22Rv1 (cell line): ENCODE measurements at regions not wholly inside any gene's neighbourhood (a gene's known extent, or its start where the extent isn't known, plus 50 kb on each side); places are given as distances from the start of the nearest gene placed in this dataset.

Experiments
- H3K27ac ChIP-seq: fragments of 450-650 bp; 2 replicates; pipeline ENCODE4 v1.5.1; 2017
- CTCF ChIP-seq: fragments of 450-650 bp; IDR thresholded peaks from 2 replicates; pipeline ENCODE4 v1.5.1; 2017; ENCODE audit warnings: mild to moderate bottlenecking
- ZFX ChIP-seq: fragments of 450-650 bp; IDR thresholded peaks from 2 replicates; pipeline ENCODE4 v1.6.1; 2017; ENCODE audit warnings: antibody characterized with exemption, borderline replicate concordance

GRCh38 chr6:146908786-146909185 is 295.4 kb upstream of the STXBP5 start:
- no peak overlapping the region for H3K27ac ChIP-seq
- TF ChIP-seq CTCF, result no peak
- TF ChIP-seq ZFX, result no peak

GRCh38 chr6:146909376-146909775 is 294.8 kb upstream of the STXBP5 start:
- TF ChIP-seq ZFX, result no peak
- TF ChIP-seq CTCF, result no peak
- no peak overlapping the region for H3K27ac ChIP-seq

- TF ChIP-seq ZFX (no peak), CTCF (no peak)
- H3K27ac ChIP-seq, result no peak overlapping the region
Observed at GRCh38 chr6:146909886-146910285, 294.3 kb upstream of the STXBP5 start.

DNA sequence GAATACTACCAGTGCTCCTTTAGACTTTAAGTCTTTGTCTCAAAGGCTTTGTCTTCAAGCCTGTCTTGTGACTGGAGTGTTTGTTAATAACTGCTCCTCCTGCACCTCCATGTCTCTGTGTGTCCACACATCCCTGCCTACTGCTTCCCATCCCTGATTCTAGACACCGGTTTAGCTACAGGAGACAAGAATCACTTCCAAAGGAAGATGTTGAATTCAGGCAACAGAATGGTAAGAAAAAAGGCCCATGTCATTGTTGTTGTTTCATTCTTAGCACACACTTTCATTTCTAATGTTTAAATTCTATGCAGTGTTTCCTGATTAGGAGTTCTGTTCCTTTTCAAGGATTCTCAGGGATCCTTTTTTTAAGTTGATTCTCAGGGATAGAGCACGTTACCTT is 293.6 kb upstream of the STXBP5 start:
- H3K27ac ChIP-seq, result no peak overlapping the region

DNA sequence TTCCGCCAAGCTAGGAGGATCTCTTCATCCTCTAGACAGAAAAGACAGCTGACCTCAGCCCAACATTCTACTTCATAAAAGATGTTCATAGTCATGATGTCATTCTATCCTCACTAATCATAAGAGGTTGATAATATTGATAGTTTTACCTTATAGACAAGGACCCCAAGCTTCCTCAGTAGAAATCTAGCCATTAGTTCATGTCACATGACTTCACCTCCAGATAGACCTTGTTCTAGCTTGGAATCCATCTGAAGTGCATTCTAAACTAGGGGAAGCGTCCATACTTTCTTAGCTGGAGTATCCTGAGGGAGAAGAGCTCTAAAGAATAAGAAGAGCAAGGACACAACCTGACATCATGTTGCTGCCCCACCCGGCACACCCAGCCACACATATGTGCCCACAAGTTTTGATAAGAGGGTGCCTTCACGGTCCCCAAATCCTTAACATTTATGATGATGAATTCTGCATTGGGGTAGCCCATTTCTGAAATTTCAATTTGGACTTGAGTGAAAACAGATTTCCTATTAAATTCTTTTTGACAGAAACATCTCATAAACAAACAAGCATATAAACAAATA is 292.5 kb upstream of the STXBP5 start:
- no peak overlapping the region for H3K27ac ChIP-seq
- no peak for TF ChIP-seq ZFX
- no peak for TF ChIP-seq CTCF

More for the DNA sequence above, 293.6 kb upstream of the STXBP5 start:
- TF ChIP-seq CTCF, result no peak
- TF ChIP-seq ZFX, result no peak

DNA sequence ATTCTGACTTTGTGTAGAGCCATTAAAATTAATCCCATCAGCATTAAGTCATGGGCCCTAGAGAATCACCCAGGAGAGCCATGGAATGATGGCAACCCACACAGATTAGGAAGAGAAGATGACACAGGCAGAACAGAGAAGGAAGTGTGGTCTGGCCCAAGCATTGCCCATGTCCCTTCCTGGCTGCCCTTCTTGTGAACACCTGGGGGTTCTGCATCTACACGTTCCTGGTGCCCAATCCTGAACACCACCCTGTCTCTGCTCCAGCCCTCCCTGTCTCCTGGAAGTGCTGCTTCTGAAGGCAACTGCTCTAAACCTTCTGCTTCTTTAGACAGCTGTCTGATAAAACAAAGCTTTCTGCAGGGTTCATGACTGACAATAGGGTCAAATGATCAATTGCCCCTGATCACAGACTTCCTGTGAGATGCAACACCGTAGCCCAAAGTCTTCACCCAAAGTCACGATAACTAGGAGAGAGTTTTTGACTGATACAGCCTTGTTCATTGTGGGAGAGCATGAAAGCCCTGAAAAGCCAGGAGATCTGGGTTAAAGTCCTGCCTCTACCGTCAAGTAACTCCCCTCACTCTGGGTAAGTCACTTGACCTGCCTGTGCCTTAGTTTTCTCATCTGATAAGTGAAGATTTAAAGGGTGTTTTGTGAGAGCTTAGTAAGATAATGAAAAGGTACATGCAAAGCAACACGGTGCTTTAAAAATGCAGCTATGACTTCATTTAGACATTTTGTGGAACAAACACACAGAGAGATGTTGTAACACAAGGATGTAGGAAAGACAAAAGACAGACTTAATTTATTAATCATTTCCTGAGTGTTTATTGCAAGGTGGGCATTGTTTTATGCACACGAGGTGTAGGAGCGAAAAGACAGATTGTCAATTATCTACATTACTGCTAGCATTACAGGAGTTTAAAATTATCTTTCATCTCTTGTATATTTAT is 291.2 kb upstream of the STXBP5 start:
- H3K27ac ChIP-seq, result no peak overlapping the region
- no peak for TF ChIP-seq ZFX

DNA sequence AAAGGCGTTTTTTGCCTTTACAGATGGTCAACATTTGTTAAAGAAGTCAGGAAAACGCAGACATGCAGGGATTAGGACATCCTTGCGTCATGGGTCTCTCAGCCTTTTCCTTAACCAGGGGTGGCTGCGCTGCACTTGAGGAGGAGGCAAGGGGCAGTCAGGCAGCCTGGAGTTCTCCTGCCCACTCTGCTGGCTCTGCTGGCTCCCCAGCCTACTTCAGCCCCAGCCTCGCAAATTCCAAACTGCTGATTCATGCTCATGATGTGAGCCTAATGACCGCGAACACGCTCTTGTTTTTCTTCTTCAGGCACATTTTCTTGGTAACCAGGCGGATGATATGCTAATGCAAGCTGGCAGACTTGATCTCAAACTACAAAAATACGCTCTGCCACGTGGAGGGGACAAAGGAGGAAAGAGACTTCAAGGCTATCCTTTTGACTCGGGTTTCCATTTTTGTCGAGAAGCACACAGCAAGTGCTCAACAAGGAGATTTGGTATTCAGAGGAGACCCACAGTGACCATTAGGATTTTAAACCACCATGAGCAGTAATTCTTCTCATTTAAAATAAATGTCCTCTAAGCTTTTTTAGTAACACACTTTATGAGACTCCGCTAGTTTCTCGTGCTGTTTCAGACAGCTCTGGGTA is 290.3 kb upstream of the STXBP5 start:
- H3K27ac ChIP-seq, result no peak overlapping the region
- TF ChIP-seq CTCF (no peak), ZFX (no peak)
